Cardiac muscle cell (in vitro differentiated cells and primary cell): ENCODE measurements at regions not wholly inside any gene's neighbourhood (a gene's known extent, or its start where the extent isn't known, plus 50 kb on each side); places are given as distances from the start of the nearest gene placed in this dataset.

ENCODE experiments used
- DNase-seq, 2 donors: peaks; one replicate each; pipeline versions ENCODE4 v3.0.0 to v3.0.0-alpha.2; 2010 to 2017; ENCODE audit warnings: low read depth in 1 of 2, low spot score in 1 of 2
- H3K27ac ChIP-seq: fragments of 200-600 bp; sonication (generic); 2 replicates; pipeline ENCODE4 v1.5.1; 2016
- H3K27me3 ChIP-seq: fragments of 200-600 bp; sonication (generic); 2 replicates; pipeline ENCODE4 v1.6.0; 2016; ENCODE audit warnings: control low read depth
- H3K36me3 ChIP-seq: fragments of 200-600 bp; sonication (generic); 2 replicates; pipeline ENCODE4 v1.5.1; 2016; ENCODE audit warnings: control low read depth
- H3K4me1 ChIP-seq: fragments of 200-600 bp; sonication (generic); 2 replicates; pipeline ENCODE4 v1.8.1; 2017; ENCODE audit warnings: low read depth, mild to moderate bottlenecking, mixed run types
- H3K4me3 ChIP-seq: fragments of 200-600 bp; sonication (generic); 2 replicates; pipeline ENCODE4 v1.5.1; 2016; ENCODE audit warnings: mild to moderate bottlenecking
- H3K9me3 ChIP-seq: fragments of 200-600 bp; sonication (generic); 2 replicates; pipeline ENCODE4 v1.5.1; 2017; ENCODE audit warnings: low read depth, mild to moderate bottlenecking, control low read depth
- CTCF ChIP-seq: IDR thresholded peaks from 2 replicates; pipeline ENCODE4 v1.5.1; 2012; ENCODE audit warnings: low read depth, mild to moderate bottlenecking, low read length

DNA sequence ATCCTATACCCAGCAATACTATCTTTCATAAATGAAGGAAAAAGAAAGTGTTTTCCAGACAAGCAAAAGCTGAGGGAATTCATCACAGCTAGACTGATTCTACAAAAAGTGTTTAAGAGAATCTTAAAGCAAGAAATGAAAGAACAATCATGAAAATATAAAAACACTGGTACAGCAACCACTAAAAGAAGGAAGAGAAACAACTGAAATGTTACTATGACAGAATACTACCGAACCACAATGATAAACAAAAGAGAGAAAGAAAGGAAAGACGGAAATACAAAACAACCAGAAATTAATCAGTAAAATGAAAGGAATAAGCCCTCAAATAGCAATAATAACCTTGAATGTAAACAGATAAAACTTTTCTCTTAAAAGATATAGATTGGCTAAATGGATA lies 110.8 kb upstream of the AFF2 start:
- TF ChIP-seq CTCF, result no peak
- Histone ChIP-seq H3K27me3 (no peaks in the 10 kb centered on the region), H3K4me3 (no peak overlapping the region), H3K9me3 (no peaks in the 10 kb centered on the region), H3K4me1 (no peaks in the 10 kb centered on the region), H3K36me3 (no peaks in the 10 kb centered on the region), H3K27ac (no peak overlapping the region)
- DNase-seq, result no peak

GRCh38 chrX:148412006-148412405 lies 88.4 kb upstream of the AFF2 start:
- no peak for DNase-seq
- Histone ChIP-seq H3K9me3 (no peaks in the 10 kb centered on the region), H3K4me1 (no peaks in the 10 kb centered on the region), H3K4me3 (no peak overlapping the region), H3K27me3 (no peaks in the 10 kb centered on the region), H3K36me3 (no peaks in the 10 kb centered on the region), H3K27ac (no peak overlapping the region)
- TF ChIP-seq CTCF, result no peak

GRCh38 chrX:148416142-148416541 lies 84.3 kb upstream of the AFF2 start:
- no peaks in the 10 kb centered on the region for H3K36me3 ChIP-seq
- TF ChIP-seq CTCF, result no peak
- no peaks in the 10 kb centered on the region for H3K27me3 ChIP-seq
- H3K9me3 ChIP-seq, result no peaks in the 10 kb centered on the region
- no peak overlapping the region for H3K27ac ChIP-seq
- no peak overlapping the region for H3K4me3 ChIP-seq
- DNase-seq, result no peak
- no peaks in the 10 kb centered on the region for H3K4me1 ChIP-seq

GRCh38 chrX:148416931-148417330 lies 83.5 kb upstream of the AFF2 start:
- peak in 1 of 2 donors; percentile 3 for DNase-seq
- Histone ChIP-seq H3K9me3 (no peaks in the 10 kb centered on the region), H3K27me3 (no peaks in the 10 kb centered on the region), H3K4me1 (no peaks in the 10 kb centered on the region), H3K36me3 (no peaks in the 10 kb centered on the region), H3K27ac (no peak overlapping the region), H3K4me3 (no peak overlapping the region)
- TF ChIP-seq CTCF, result no peak

DNA sequence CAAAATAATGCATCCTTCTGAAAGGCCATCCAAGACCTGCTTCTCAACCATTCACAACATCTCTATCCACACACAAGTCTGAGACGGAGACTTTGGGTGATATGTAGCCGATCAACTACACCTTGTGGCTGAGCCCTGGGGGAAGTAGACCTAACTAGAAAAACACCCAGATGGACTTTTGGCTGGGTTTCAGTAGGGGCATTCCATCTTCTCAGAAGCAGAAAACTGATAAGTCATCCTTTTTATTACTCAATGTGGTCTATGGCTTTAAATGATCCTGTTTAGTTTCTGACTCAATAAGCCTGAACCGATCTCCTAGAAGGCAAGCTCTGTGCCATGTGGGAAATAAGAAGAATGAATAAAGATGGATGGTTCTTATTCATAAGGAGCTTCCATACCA lies 82.5 kb upstream of the AFF2 start:
- Histone ChIP-seq H3K9me3 (no peaks in the 10 kb centered on the region), H3K4me3 (no peak overlapping the region), H3K36me3 (no peaks in the 10 kb centered on the region), H3K27ac (no peak overlapping the region), H3K27me3 (no peaks in the 10 kb centered on the region), H3K4me1 (no peaks in the 10 kb centered on the region)
- no peak for DNase-seq
- no peak for TF ChIP-seq CTCF

- TF ChIP-seq CTCF, result no peak
- Histone ChIP-seq H3K36me3 (no peaks in the 10 kb centered on the region), H3K27ac (no peak overlapping the region), H3K4me3 (no peak overlapping the region), H3K9me3 (no peaks in the 10 kb centered on the region), H3K4me1 (no peaks in the 10 kb centered on the region), H3K27me3 (no peaks in the 10 kb centered on the region)
- DNase-seq, result no peak
Observed at GRCh38 chrX:148422526-148422925, 77.9 kb upstream of the AFF2 start.
